ENCODE measurements at regions not wholly inside any gene's neighbourhood (a gene's known extent, or its start where the extent isn't known, plus 50 kb on each side); places are given as distances from the start of the nearest gene placed in this dataset.

GRCh38 chr20:23243791-23244155, 106.8 kb upstream of the NXT1 start:
- H3K9ac ChIP-seq (ENCODE audit: low read depth, low read length): no peak overlapping the region
- dilution Hi-C loops (cut with HindIII; ENCODE audit: low sequenced_read_pairs, unreplicated experiment) (no loop called here), intact Hi-C loops (cut with micrococcal nuclease) (loop anchor here (2.0 kb wide), 1 partner anchor 553 kb away; no protein-coding TSS in a partner anchor), in situ Hi-C loops (cut with MboI; ENCODE audit: low sequenced_read_pairs) (no loop called here)
- no peaks in the 10 kb centered on the region for H3K9me1 ChIP-seq (ENCODE audit: insufficient read depth, low read length)
- H2BK5ac ChIP-seq (ENCODE audit: low read depth, low read length, poor library complexity, severe bottlenecking): no peak overlapping the region
- no peak overlapping the region for H4K91ac ChIP-seq (ENCODE audit: insufficient read depth, low read depth, low read length)
- no peak overlapping the region for H2BK20ac ChIP-seq (ENCODE audit: low read depth, low read length)
- H3K4me2 ChIP-seq (ENCODE audit: low read depth, low read length): no peak overlapping the region
- ATAC-seq (ENCODE audit: low read depth): no peak
- H2AFZ ChIP-seq (replicated peaks; ENCODE audit: low read length, poor library complexity): no peak overlapping the region
- H3K4me3 ChIP-seq (ENCODE audit: insufficient read depth, low read depth, low read length): no peak overlapping the region
- H2AK5ac ChIP-seq (ENCODE audit: low read depth, low read length): no peak overlapping the region
- H3K14ac ChIP-seq (replicated peaks; ENCODE audit: low read depth, low read length): no peak overlapping the region
- H3K56ac ChIP-seq (ENCODE audit: extremely low read depth, insufficient read depth, low read length): no peak overlapping the region
- H3K18ac ChIP-seq (ENCODE audit: low read depth, low read length): no peak overlapping the region
- H4K5ac ChIP-seq (ENCODE audit: low read depth, low read length): no peak overlapping the region
- POLR2A ChIA-PET (ENCODE audit: unreplicated experiment): no interaction called here
- H2BK15ac ChIP-seq (ENCODE audit: low read depth, low read length): no peak overlapping the region
- H2BK120ac ChIP-seq (ENCODE audit: low read depth, low read length): no peak overlapping the region
- H3K4me1 ChIP-seq (ENCODE audit: control insufficient read depth, insufficient read depth, low read length): no peaks in the 10 kb centered on the region; the same call in 1 of the 2 replicates
- H4K8ac ChIP-seq (ENCODE audit: low read depth in 2 of 2, low read length in 2 of 2): no peak overlapping the region
- CTCF ChIA-PET: interaction anchor here (1.6 kb wide), 1 partner anchor 9 kb away, joined by 7 read pairs; no protein-coding TSS in a partner anchor
- WGBS, 2 experiments (ENCODE audit: extremely low coverage in 2 of 2, insufficient read length in 1 of 2): 94% methylated on average over 3 of the region's 4 CpGs; no CpG with 5 or more reads in 1 of the 2 experiments
- peaks cover 6% of the 10 kb centered on the region; the same call in 1 of the 2 replicates for H3K27me3 ChIP-seq (ENCODE audit: control insufficient read depth, insufficient read depth, low read length)
- H4K20me1 ChIP-seq (ENCODE audit: insufficient read depth, low read length): no peaks in the 10 kb centered on the region
- no peak overlapping the region for H3K27ac ChIP-seq (ENCODE audit: insufficient read depth, low read length)
- H3K23ac ChIP-seq (ENCODE audit: low read depth, low read length): no peak overlapping the region
- no peak overlapping the region for H3K4ac ChIP-seq (ENCODE audit: low read depth, low read length)
- no peak overlapping the region for H2AK9ac ChIP-seq (replicated peaks; ENCODE audit: low read depth, low read length, poor library complexity)
- no TSS peak for BruUV-seq (replicated peaks)
- H3K36me3 ChIP-seq (ENCODE audit: control insufficient read depth, insufficient read depth, low read length): no peaks in the 10 kb centered on the region
- no peak for TF ChIP-seq MAFK (IDR thresholded peaks at IDR 0.05; ENCODE audit: low read depth, low read length)
- no peak for TF ChIP-seq NFE2L2 (IDR thresholded peaks at IDR 0.05; ENCODE audit: low read depth, low read length)
- no peak for TF ChIP-seq RAD21 (IDR thresholded peaks at IDR 0.05; ENCODE audit: low read length)
- TF ChIP-seq, protein P1, sequence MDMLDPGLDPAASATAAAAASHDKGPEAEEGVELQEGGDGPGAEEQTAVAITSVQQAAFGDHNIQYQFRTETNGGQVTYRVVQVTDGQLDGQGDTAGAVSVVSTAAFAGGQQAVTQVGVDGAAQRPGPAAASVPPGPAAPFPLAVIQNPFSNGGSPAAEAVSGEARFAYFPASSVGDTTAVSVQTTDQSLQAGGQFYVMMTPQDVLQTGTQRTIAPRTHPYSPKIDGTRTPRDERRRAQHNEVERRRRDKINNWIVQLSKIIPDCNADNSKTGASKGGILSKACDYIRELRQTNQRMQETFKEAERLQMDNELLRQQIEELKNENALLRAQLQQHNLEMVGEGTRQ (IDR thresholded peaks at IDR 0.05; ENCODE audit: low read depth, low read length): no peak
- no peak for TF ChIP-seq CHD1 (IDR thresholded peaks at IDR 0.05; ENCODE audit: low read depth, low read length)
- no peak for TF ChIP-seq RFX5 (IDR thresholded peaks at IDR 0.05; ENCODE audit: low read depth, low read length)
- TF ChIP-seq FOS (IDR thresholded peaks at IDR 0.05; ENCODE audit: low read depth, low read length): no peak
- TF ChIP-seq, protein P2, sequence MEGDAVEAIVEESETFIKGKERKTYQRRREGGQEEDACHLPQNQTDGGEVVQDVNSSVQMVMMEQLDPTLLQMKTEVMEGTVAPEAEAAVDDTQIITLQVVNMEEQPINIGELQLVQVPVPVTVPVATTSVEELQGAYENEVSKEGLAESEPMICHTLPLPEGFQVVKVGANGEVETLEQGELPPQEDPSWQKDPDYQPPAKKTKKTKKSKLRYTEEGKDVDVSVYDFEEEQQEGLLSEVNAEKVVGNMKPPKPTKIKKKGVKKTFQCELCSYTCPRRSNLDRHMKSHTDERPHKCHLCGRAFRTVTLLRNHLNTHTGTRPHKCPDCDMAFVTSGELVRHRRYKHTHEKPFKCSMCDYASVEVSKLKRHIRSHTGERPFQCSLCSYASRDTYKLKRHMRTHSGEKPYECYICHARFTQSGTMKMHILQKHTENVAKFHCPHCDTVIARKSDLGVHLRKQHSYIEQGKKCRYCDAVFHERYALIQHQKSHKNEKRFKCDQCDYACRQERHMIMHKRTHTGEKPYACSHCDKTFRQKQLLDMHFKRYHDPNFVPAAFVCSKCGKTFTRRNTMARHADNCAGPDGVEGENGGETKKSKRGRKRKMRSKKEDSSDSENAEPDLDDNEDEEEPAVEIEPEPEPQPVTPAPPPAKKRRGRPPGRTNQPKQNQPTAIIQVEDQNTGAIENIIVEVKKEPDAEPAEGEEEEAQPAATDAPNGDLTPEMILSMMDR (conservative IDR thresholded peaks at IDR 0.05; ENCODE audit: low read depth, low read length): no peak
- TF ChIP-seq CEBPB (IDR thresholded peaks at IDR 0.05; ENCODE audit: low read depth, low read length): no peak
- no peak for TF ChIP-seq ELK1 (IDR thresholded peaks at IDR 0.05; ENCODE audit: borderline replicate concordance, low read depth, low read length)
- TF ChIP-seq RCOR1 (IDR thresholded peaks at IDR 0.05; ENCODE audit: insufficient replicate concordance, low read length): no peak
- no peaks in the 10 kb centered on the region for H3K9me3 ChIP-seq (ENCODE audit: control insufficient read depth, insufficient read depth, low read length)
- DNase-seq: no peak
- H3K79me1 ChIP-seq (ENCODE audit: low read depth in 1 of 2, low read length in 2 of 2): no peaks in the 10 kb centered on the region
